GM21423 (cell line): ENCODE measurements at regions not wholly inside any gene's neighbourhood (a gene's known extent, or its start where the extent isn't known, plus 50 kb on each side); places are given as distances from the start of the nearest gene placed in this dataset.

ENCODE experiments used
- ATAC-seq: cut with Tn5 transposase; IDR thresholded peaks from one replicate; pipeline ENCODE4 v1.9.1; 2021; ENCODE audit warnings: mild to moderate bottlenecking, moderate library complexity; ENCODE audit not compliant: unreplicated experiment

DNA sequence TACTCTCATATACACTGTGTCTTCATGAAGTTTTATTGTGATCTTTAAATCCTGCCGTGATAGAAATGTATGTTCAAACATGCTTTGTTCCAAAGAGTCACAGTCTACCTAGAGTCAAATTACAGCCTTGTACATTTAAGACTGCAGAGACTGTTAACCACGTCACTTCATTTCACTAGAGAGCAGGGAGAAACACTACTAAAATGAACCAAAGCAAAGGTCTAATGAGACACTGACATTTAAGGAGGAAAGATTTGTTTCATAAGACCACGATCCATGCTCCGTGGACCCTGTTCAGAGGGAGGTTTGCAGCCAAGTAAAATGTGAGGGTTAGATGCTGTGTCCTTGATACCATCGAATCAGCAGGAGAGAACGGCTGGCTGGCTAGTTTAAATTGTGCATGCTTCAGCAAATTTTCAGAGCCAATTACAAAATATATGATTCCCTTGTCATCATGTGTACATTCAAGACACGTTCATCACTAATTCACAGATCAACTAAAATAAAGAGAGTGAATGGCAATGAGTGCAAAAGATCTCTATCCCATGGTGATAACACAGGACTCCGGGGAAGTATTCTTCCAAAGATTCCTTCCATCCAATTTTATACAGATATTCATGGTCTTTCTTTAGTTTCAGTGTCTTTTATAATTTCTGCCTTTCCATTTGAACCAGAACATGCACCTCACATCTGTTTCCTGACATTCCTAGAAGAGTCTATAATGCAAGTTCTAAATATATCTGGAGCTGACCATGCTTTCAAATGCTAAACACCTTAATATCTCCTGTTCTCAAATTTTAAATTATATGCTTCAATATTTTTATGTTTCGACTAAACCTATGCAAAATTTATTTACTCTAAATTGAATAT, 960.9 kb upstream of the FAT3 start:
- no peak for ATAC-seq

DNA sequence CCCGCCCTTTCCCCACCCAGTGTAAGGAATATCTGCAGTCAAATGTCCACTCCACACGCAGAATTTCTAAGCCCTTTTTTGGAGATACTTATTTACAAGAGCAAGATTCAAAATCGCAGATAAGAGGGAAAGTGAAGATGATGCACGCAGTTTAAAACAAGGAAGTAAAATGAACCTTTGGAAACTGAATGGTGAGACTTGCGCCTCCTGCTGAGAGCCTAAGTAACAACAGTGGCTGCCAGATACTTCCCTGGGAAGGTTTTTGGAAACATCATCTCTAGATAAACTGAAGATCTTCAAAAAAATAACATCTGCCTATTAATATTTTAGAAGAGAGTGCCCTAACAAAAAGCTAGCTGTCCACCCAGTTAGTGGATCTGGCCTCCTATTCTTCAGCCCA, 963.1 kb upstream of the FAT3 start:
- no peak for ATAC-seq

GRCh38 chr11:91258876-91259275, 965.7 kb upstream of the FAT3 start:
- ATAC-seq: no peak

- no peak for ATAC-seq
Observed at GRCh38 chr11:91257667-91258066, 967.0 kb upstream of the FAT3 start.

DNA sequence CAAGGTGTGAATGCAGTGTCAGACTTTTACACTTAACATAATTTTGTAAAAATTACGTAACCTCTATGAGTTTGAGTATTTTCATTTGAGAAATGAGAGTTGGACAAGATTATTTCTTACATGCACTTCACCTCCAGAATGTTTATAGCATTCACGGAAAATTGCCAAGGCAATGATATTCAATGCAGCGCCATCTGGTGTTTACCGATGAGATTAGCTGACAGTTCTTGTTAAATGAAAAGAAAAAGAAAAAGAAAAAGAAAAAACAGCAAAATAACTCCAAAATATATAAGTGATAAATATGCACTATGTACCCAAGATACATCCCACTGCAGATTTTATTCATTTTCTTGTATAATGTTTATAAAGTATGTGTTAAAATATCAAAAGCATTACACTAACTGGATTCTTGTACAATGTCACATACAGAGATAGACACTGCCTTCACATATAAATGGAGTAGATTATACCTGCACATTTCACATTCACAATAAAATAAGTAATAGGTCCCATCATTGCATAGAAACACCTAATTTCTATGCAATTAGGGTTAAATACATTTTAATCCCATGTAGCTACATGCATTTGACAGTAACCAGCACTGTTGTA, 976.3 kb upstream of the FAT3 start:
- ATAC-seq: no peak

DNA sequence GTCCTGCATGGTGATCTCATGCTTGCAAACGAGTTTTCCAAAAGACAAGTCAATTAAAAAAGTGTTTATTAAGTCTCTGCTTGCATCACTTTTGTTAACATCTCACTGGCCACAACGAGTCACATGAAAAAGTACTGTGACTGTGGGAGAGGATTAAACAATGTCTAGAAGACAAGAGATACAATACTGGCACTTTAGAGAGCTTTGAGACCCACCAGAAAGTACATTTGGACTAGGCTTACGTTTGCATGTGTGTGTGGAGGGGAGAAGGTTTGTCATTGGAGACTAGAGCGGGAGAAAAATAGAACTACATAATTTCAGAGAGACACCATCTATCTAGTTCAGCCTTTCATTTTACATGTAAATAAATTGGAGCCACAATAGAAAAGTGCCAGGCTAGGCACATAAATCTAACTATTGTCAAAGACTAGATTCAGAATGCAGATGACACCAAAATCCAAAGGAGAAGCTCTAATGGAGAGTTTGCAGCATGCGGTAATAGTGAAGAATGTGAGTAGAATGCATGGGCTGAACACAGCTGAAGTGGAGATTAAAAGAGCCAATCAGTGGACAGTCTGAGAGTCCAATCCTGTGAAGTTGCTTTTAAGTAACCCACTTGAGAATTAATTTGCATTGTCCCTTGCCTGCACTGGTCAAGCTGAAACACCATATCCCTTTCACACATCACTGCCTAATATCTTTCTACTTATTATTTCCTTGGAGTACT, 977.4 kb upstream of the FAT3 start:
- ATAC-seq: no peak

GRCh38 chr11:91244912-91245311, 979.7 kb upstream of the FAT3 start:
- ATAC-seq: no peak

DNA sequence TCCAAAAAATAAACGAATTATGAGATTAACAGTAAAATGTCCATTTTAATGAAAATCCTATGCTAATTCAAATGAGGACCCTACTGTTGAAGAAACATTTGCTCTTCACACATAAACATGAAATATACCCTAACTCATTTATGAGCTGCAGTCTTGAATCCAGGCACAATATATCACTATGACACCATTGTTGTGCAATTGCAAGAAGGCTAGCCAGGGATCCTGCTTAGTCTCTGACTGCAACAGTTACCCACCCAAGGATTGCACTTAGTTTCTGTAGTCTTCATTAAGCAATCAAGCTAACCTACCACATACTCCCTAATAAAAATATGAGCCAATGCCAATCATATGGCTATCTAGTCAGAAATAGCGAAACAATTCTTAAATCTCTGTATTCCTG, 981.0 kb upstream of the FAT3 start:
- no peak for ATAC-seq

- no peak for ATAC-seq
Observed at GRCh38 chr11:91243051-91243450, 981.6 kb upstream of the FAT3 start.

- no peak for ATAC-seq
Observed at GRCh38 chr11:91241226-91241625, 983.4 kb upstream of the FAT3 start.

- ATAC-seq: no peak
Observed at GRCh38 chr11:91239359-91239758, 985.3 kb upstream of the FAT3 start.

DNA sequence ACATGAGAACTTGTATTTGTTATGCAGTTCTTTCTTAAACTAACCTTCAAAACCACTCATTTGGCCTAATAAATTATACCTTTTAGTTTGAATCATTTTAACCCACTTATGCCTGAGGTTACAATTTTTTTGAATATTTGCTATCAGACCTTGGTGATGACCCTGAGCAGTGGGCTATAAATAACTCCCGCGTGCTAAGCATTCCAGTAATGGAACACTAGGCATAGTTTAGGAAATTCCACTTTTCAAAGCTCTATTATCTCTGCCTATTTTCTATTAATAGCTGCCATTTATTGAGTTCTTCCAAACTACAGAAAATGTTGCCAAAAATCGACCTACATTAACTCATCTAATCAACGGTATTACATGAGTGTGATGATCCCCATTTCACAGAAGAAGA, 993.4 kb upstream of the FAT3 start:
- no peak for ATAC-seq

GRCh38 chr11:91230647-91231046, 994.0 kb upstream of the FAT3 start:
- no peak for ATAC-seq

GRCh38 chr11:91222830-91223229, 1000.0 kb upstream of the CHORDC1 start:
- ATAC-seq: no peak

GRCh38 chr11:91220476-91221202, 997.8 kb upstream of the CHORDC1 start:
- ATAC-seq: no peak

- no peak for ATAC-seq
Observed at GRCh38 chr11:91219535-91219934, 996.7 kb upstream of the CHORDC1 start.

- ATAC-seq: no peak
Observed at GRCh38 chr11:91209751-91210150, 986.9 kb upstream of the CHORDC1 start.

DNA sequence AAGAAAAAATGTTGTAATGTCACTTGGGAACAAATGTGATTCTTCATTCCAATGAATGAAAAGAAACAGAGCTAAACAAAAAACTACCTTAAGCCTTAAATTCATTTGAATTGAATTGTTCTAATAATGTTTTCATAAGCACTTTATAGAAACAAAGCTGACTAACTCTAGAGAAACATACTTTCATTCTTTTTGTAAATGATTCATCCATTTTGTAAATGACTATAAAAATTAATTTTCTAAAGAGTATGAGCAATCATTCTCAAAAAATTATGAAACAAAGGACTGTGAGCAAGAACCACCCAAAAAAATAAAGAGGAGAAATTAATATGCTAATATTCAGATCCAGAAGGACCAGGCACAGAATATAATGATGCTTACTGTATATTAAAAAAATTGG, 986.5 kb upstream of the CHORDC1 start:
- ATAC-seq: no peak

DNA sequence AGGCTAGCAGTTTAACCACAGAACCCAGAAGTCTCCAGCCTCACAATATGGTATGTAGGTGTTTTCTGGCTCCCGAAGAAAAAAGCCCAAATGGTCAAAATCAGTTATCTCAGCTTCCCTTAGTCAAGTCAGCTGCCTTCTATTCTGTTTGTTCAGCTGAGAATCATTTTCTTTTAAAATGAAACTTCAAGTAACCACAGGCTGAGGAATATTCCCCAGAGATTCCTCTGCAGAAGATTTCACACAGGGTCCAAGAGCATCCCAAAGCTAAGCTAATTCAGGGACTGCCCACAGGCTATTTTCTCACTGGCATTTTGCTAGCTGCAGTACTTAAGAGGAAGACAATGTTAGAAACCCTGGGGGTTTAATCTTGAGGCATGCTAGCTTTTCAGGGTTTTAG, 977.0 kb upstream of the CHORDC1 start:
- no peak for ATAC-seq

DNA sequence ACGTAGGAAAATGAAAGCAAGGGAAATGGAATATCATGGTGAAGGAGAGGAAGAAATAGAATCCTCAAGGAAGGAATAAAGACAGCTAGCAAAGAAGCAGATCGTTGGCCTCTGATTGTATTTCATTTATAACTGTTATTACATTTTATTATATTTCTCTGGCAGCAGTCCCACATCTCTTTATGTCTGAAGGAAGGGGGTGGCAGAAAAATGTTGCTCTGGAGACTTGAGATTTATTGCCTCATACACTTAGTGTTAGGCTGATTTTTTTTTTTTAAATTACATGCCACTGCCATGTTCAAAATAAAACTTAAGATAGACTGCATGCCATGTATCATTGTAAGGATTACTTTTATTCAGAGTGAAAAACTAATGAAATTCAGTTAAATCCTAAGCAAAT, 971.7 kb upstream of the CHORDC1 start:
- no peak for ATAC-seq

DNA sequence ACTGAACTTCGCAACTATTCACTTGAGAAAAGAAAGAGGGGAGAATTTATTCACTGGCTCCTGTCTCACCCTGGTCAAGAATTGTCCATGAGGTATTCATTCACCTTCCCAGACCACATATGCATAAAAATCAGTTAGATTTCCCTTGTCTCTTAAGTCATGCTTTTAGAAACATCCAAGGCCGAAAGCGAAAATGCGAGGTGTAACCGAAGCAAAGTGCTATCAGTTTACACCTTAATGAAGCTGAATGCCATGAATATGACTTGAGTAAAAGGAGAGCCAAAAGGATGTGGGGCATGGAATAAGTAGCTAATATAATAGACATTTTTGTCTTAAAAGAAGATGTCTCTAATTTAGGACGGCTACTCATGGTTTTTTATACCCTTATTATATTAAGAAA, 965.6 kb upstream of the CHORDC1 start:
- no peak for ATAC-seq
